NCI-H524 treated with DMSO at 0.1 percent for 48 hours (cell line): ENCODE measurements at regions not wholly inside any gene's neighbourhood (a gene's known extent, or its start where the extent isn't known, plus 50 kb on each side); places are given as distances from the start of the nearest gene placed in this dataset.

Experiments used
- DNase-seq: peaks from one replicate; lab custom pipeline; 2025; lab: John Stamatoyannopoulos, UW

GRCh38 chr5:168055961-168056360 is 235.5 kb upstream of the WWC1 start:
- DNase-seq = no peak

GRCh38 chr5:168056499-168057182 is 234.8 kb upstream of the WWC1 start:
- no peak for DNase-seq

- DNase-seq = no peak
These were observed 233.5 kb upstream of the WWC1 start for GRCh38 chr5:168057905-168058304.

GRCh38 chr5:168059131-168059530 is 232.3 kb upstream of the WWC1 start:
- no peak for DNase-seq

GRCh38 chr5:168062239-168062638 is 229.2 kb upstream of the WWC1 start:
- DNase-seq = no peak

GRCh38 chr5:168064457-168064856 is 227.0 kb upstream of the WWC1 start:
- no peak for DNase-seq

GRCh38 chr5:168064933-168065622 is 226.4 kb upstream of the WWC1 start:
- DNase-seq = no peak

- DNase-seq = no peak
These were observed 224.8 kb upstream of the WWC1 start for GRCh38 chr5:168066536-168067208.

GRCh38 chr5:168070761-168071160 is 220.7 kb upstream of the WWC1 start:
- DNase-seq = no peak

GRCh38 chr5:168072665-168073064 is 218.8 kb upstream of the WWC1 start:
- DNase-seq = no peak

GRCh38 chr5:168073311-168073710 is 218.1 kb upstream of the WWC1 start:
- DNase-seq = no peak

GRCh38 chr5:168073991-168074800 is 217.2 kb upstream of the WWC1 start:
- DNase-seq = no peak

- no peak for DNase-seq
These were observed 216.1 kb upstream of the WWC1 start for GRCh38 chr5:168075387-168075786.

GRCh38 chr5:168076561-168076991 is 214.9 kb upstream of the WWC1 start:
- no peak for DNase-seq

- DNase-seq = no peak
These were observed 206.0 kb upstream of the WWC1 start for GRCh38 chr5:168085261-168086031.

- DNase-seq = no peak
These were observed 205.3 kb upstream of the WWC1 start for GRCh38 chr5:168086104-168086610.

GRCh38 chr5:168086746-168087145 is 204.7 kb upstream of the WWC1 start:
- no peak for DNase-seq

GRCh38 chr5:168088410-168089173 is 202.9 kb upstream of the WWC1 start:
- DNase-seq = no peak

GRCh38 chr5:168089201-168089887 is 202.1 kb upstream of the WWC1 start:
- DNase-seq = no peak
